Activated CD4-positive, alpha-beta T cell treated with anti-CD3 and anti-CD28 coated beads, Interleukin-2, amount 50 U/mL, for 4 hours (primary cell): ENCODE measurements at regions not wholly inside any gene's neighbourhood (a gene's known extent, or its start where the extent isn't known, plus 50 kb on each side); places are given as distances from the start of the nearest gene placed in this dataset.
"Not testable (repeated sequence)": the region's sequence is repeated elsewhere in the genome, so short reads cannot be mapped to it uniquely, and the experiment has no call there.

Experiments used
- DNase-seq, 2 experiments: peaks; one replicate each; pipeline ENCODE4 v3.0.0-alpha.2; 2020

DNA sequence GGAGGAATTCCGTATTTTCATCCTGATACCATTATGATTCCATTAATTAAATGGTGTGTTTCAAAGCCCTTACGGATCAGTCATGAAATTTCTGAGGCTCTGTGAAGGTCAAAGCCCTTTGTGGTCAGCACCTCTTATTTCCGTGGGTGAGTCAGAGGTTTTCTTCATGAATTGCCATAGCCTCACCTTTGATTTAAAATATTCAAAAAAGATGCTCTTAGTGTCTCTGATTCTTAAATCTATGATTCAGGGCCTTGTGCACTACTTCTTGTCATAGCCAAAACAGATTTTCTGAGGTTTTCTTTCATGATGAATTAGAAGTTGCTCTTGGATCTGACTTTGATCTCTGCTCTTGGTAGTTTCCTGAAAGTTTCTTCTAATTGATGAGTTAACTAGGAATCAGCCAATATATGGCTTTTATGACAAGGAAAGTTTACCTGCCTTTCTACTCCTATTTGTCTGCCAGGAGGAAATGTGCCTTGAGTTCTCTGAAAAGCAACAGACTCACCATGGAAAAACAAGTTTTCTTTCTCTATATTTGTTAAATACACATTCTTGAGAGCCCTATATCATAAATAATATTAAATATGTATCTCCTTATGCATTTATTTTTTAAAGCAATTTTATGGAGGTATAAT is 613.0 kb downstream of the UTRN start:
- DNase-seq, result no peak

DNA sequence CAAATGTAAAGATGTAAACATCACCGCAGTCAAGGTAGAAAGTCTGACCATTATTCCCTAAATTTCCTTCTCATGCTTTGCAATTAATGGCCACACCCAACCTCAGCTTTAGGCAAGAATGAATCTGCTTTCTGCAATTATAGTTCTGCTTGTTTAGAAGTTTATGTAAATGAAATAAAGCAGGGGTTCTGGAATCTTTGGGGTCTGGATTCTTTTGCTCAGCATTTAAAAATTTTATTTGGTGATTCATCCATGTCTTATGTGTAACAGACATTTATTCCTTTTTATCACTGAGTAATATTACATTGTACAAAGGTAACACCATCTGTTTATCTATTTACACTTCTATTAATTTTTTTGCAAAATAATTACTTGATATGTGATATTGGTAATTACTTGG is 613.6 kb downstream of the UTRN start:
- no peak for DNase-seq

DNA sequence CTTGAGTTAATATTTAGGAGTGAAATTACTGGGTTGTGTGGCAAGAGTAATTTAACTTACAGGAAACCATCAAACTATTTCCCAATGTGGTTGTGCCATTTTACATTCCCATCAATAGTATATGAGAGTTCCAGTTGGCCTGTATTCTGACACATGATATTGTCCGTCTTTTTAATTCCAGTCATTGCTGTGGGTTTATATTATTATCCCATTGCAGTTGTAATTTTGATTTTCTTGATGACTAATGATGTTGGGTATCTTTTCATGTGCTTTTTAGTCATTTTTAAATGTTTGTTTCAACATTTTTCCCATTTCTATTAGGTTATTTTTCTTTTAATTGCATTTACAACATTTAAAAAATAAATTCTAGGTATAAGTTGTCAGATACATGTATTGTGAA is 614.0 kb downstream of the UTRN start:
- DNase-seq, result no peak

DNA sequence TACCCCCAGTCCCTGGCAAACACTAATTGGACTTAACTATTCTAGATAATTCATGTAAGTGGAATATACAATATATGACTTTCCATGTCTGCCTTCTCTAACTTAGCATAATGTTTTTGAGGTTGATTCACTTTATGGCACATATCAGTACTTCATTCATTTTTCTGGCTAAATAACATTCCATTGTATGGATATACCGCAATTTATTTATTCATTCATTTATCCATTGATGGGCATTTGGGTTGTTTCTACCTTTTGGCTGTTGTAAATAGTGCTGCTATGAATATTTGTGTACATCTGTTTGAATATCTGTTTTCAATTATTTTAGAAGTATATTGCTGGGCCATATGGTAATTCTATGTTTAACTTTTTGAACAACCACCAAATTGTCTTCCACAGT is 616.3 kb downstream of the UTRN start:
- DNase-seq, result no peak

DNA sequence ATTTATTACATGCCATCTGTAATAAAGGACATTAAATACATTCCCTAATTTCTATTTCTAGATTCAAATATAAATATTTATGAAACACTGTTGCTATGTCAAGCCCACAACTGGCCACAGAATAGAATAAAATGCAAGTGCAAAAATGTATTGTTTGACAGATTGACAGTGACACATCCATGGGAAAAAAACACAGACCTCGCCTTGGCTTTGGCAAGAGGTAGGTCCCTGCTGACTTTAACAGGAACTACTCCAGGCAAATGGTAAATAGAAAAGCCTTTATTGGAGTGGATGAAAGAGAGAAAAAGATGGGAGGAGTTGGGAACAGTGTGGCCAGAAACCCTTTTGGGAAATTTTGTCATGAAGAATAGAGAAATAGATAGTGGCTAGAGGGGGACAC is 622.9 kb downstream of the UTRN start:
- DNase-seq, result no peak

DNA sequence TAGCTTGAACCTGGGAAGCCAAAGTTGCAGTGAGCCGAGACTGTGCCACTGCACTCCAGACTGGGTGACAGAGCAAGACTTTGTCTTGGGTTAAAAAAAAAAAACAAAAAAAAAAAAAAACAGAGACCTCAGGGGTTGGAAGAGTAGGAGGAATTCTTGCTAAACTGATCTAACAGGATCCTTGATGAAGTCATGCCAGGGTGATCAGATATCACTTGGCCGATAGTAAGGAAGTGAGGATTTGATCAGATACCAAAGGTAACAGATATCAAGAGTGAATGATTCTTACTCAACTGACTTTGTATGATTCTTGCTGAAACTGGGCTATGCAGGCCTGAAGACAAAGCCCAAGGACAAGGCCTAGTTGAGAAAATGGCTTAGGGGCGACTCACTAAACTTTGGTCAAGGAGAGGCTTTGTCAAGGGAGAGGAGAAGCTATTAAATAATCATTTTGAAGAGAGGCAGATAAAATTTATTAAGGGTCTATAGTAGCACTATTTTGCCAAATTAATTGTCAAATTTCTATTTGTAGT is 624.7 kb downstream of the UTRN start:
- DNase-seq, result no peak

DNA sequence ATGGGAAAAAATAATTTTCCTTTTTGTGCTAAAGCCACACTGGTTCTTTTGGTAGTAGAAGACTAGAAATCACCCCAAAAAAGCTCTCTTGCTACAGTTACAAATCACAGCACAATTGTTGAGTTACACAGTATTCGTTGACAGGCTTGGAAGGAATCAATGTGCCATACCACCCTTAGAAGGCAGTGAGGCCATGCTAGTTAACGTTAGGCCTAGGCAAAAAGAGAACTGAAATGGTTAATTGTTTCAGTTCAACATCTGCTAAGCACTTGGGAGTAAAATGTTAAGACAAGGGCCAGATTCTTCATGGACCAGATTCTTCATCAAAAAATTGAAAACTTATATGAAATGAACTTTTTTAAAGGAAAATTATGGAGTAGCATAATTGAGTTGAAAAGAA is 626.2 kb downstream of the UTRN start:
- DNase-seq, result no peak

DNA sequence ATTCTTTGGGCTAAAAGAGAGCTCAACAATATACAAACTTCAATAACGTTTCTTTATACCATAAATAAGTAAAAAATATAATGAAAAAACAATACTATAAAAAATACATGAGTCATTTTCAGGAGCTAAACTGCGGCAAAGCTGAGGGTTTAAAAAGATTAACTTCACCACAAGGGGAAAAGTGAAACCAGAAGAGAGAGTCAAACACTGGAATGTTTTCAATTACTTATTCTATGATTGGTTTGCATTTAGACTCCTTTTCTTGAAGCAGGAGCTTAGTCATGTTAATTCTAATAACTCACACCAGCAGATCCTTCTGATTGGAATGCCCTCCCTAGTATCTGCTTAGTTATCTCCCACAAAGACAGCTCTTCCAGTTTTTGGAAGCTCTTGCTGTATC is 627.3 kb downstream of the UTRN start:
- no peak for DNase-seq

DNA sequence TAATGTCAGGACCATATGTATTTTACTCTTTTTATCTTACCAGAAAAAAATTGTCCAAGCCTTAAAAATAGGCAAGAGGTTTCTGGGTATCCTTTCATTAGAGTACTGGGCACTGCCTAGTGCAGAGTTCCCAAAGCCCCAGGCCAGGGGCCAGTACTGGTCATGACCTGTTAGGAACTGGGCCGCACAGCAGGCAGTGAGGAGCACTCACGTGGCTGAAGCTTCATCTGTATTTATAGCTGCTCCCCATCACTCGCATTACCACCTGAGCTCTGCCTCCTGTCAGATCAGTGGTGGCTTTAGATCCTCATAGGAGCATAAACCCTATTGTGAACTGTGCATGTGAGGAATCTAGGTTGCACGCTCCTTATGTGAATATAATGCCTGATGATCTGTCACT is 632.9 kb downstream of the UTRN start:
- no peak for DNase-seq

DNA sequence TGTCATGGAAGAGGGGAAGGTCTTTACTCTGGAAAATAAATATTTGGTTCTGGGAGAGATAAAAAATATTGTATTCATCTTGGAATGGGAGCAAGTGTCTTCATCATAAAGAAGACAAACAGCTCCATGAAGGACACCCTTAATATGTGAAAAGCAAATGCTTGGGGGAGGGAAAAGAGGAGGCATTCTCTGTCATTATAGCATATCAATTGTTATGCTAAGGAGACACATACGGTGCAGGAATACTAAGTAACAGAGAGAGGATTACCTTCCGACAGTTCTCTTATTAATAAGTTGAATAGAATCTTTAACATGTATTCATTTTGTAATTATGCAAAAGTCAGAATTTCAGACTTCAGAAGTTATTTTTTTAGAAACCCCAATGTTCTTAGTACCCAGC is 634.4 kb downstream of the UTRN start:
- no peak for DNase-seq

DNA sequence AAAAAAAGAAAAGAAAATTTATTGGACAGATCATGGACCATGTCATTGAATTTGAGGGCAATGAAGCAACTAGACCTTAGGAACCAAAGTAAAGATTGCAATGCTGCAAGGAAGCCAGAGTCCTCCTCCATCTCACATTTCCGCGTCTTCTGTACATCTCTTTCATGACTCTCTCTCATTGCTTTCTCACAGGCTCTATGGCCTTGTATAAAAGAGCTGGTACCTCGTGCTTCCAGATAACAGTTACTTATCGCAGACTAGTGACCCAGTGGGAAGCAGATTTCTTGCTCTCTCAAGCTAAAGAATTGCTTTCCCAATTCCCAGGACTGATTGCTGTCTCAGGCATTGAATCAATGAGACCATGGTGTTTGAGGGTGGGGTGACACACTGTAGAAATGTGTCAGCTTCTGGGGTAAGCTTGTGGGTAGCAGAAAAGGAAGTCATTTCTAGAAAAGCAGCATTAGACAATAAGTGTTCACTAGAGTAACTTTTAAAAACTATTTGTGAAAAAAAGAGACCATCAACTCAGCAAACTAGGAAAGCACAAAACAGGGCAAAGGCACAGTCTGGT is 635.3 kb downstream of the UTRN start:
- no peak for DNase-seq

DNA sequence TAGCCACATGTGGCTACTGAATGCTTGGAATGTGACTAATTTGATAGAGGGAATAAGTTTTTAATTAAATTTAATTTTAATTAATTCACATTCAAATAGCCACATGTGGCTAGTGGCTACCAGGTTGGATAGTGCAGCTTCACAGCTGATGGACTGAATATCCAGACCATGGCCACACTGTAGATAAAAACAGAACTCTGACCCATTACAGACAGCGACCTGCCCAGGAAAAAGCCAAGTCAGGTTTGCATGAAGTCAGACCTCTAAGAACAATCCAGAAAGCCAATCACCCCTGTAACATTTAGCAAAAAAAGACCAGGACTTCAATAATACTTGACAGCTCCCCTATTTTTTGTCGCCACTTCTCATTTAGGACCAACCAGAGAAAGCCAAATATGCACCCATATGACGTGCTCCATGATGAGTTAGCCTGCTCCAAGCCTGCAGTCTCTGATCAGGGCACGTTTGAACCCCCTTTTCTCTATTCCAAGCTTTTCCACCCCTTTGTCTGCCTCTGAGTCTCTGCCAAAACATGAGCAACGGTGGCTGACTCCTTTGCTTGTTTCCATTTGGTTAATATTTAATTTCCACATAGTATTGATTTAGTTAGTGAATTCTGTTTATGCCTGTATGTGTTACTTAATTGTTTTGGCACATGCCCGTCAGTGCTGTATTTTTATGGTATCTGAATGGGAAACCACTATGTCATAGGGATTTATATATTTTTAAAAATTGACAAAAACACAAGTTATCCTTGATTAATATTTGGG is 636.3 kb downstream of the UTRN start:
- DNase-seq, result no peak

DNA sequence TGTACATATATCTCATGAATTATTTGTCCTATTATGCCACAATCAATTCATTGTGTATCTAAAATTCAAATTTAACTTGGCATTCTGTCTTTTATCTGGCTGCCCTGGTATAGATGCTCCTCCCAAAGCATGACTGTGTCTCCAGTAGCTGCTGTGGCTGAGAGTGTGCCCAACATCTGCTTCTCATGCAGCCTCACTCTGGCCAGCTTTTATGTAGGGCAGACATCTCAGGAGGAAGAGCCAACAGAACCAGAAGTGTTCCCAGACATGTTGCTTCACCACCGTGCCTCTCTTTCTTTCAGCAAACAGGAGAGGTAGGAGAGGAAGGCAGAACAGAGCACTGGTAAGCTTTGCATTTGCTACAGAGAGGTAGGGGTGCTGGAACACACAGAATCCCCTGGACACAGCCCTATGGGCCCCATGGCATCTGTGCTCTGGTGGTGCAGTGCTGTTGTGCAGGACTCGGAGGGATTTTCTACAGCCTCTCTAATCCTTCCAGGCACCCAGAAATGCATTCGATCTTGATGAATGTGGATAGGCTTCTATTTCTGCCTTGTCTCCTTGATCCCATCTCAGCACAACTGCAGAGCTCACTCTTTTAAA is 637.1 kb downstream of the UTRN start:
- no peak for DNase-seq

DNA sequence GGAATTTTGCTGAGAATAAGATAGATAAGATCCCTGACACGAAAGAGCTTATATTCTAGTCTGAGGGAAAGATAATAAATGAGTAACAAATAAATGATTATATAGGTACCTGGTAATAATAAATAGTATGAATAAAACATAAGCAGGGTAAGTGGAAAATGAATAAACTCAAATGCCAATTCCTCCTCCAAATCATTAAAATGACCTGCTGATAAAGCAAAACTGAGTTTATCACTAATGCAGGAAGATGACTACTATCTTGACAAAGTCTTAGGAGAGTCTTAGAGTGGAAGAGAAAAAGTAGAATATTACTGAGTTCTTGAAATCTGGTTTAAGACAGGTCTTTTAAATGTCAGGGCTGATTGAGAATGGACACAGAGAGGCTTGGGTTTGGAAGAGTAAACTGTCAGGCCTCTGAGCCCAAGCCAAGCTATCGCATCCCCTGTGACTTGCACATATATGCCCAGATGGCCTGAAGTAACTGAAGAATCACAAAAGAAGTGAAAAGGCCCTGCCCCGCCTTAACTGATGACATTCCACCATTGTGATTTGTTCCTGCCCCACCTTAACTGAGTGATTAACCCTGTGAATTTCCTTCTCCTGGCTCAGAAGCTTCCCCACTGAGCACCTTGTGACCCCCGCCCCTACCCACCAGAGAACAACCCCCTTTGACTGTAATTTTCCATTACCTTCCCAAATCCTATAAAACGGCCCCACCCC is 637.8 kb downstream of the UTRN start:
- not testable (repeated sequence) for DNase-seq

DNA sequence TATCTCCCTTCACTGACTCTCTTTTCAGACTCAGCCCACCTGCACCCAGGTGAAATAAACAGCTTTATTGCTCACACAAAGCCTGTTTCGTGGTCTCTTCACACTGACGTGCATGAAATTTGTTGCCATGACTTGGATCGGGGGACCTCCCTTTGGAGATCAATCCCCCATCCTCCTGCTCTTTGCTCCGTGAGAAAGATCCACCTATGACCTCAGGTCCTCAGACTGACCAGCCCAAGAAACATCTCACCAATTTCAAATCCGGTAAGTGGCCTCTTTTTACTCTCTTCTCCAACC is 638.3 kb downstream of the UTRN start:
- not testable (repeated sequence) for DNase-seq

DNA sequence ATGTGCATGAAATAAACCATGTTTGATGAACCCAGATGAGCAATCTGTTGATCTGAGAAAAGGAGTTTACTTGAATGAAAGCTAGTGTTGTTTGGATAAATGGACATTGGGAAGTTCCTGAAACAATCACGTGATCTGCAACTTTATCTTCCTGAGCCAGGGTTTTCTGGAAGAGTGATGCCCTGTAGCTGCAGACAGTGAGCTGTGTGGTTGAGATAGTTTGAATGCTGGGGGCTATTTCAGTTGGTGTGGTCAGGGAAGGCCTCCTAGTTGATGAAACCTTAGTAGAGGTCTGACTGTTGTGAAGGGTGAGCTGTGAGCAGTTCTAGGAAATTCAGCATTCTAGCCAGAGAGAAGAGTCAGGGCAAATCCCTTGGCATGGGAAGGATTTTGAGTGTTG is 643.7 kb downstream of the UTRN start:
- no peak for DNase-seq

DNA sequence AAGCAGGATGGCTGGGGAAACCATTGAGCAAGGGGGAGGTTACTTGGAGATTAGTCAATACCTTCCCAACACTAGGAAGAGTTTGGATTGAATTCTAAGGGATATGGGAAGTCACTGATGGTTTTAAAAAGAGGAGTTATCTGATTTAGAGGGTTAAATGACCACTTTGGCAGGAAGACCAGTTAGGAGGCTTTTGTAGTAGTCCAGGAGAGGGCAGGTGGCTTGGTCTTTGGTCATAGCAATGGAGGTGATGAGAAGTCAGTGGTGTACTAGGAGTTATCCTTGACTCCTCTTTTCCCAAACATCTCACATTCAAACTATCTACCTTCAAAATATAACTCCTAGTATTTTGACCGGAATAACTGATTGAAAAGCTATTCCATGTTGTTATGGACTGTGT is 644.1 kb downstream of the UTRN start:
- no peak for DNase-seq

DNA sequence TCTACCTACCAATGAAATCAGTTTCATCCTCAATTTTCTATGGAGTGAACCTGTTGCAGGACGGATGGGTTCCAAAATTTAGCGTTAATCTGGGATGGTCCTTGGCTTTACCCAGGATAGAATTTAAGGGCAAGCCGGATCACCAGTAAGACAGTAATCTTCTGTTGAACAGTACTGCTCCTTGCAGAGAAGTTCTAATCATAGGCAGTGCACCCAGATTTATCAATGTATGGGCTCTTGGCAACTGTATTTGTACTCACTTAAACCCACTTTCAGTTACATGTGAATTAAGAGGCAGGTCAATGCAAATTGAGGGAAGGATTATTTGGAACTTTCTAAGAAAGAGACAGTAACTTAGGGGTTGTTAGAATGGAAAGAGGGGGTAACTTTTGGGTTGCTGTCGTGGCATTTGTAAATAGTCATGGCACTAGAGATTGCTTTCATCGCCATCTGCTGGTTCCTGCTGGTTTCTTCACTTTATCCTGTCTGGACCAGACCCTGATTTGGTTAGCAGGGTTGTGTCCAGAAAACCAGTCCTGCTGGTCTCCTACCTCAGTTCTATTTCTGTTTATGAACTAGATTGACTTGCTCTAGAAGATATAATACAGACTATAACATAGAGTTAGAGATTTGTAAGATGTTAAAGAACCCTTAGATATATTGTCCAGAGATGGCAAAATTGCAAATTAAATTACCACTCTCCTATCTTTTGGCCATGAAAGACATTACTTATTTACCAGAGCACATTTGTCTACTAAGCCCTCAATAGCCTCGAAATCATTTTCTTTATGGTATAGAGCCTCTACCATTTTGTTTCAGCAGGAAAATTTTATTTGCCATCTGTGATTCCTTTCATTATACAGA is 646.3 kb downstream of the UTRN start:
- peak in 1 of 2 experiments; percentile 8 for DNase-seq

DNA sequence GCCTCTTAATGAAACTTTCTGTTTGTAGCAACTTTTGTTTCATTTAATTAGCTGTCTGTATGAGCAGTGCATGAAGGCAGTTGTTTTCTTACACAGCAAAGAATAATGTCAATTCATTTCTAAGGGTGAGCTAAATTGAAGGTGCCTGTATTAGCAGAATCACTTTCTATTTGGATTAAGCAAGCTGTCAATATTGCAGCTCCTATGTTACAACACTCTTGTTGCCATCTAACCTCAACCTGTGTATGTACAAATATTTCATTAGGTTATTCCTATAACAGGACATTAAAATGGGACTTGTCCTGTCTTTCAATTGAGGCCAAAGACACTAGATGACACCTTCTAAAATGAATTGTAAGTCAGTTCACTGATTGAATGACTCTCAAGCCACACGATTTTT is 647.5 kb downstream of the UTRN start:
- no peak for DNase-seq

DNA sequence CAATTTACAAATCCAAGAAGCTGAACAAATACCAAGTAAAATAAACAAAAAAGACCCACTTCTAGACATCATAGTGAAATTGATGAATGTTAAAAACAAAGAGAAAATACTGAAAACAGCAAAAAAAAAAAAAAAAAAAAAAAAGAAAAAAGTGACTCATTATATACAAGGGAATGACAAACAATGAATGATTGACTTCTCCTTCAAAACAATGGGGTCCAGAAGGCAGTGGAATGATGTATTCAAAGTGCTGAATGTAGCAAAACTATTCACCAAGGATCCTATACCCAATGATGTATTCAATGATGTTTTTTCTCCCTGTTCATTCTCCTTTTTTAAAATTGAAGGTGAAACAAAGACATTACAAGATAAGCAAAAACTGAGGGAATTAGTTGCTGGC is 650.0 kb downstream of the UTRN start:
- DNase-seq, result no peak

DNA sequence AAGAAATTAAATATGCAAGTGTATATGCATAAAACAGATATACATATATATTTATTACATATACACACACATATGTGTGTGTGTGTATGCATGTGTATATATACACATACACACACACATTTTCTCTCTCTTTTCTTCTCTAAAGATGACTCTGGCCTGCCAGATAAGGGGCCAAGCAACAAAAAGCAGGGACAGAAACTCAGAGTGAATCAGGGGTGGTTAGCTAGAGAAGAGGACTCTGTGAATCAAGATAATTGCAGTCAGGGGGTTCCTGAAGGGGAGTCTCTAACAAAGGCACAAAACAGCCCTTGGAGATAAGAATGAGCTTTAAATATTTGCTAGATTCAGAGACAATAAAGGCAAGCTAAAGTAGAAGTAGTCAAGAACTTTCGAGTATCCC is 650.5 kb downstream of the UTRN start:
- DNase-seq, result no peak

DNA sequence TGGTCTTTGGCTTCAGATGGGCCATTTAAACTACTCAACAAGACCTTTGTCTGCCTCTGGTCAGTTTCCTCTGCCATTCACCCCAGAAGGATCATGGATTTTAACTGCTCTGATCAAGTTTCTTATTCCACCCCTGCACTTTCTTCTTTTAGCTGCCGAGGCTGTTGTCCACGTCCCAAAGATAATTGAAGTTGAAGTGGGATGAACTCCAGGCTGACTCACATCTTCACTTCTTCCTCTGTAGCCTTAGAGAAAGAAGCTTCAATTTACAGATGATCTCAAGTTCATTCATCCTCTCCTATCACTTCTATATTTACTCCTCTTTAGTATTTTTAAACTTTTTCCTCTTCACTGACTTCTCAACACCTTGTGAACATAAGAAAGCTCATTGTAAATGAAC is 651.6 kb downstream of the UTRN start:
- DNase-seq, result no peak
